Fibroblast of the conjunctiva (primary cell): ENCODE measurements at regions not wholly inside any gene's neighbourhood (a gene's known extent, or its start where the extent isn't known, plus 50 kb on each side); places are given as distances from the start of the nearest gene placed in this dataset.
"Not testable (repeated sequence)": the region's sequence is repeated elsewhere in the genome, so short reads cannot be mapped to it uniquely, and the experiment has no call there.

ENCODE experiments used
- DNase-seq: peaks from one replicate; pipeline ENCODE4 v3.0.0-alpha.2; 2010; ENCODE audit warnings: low read depth

GRCh38 chr6:80625405-80625804 lies 518.9 kb downstream of the BCKDHB start:
- no peak for DNase-seq

DNA sequence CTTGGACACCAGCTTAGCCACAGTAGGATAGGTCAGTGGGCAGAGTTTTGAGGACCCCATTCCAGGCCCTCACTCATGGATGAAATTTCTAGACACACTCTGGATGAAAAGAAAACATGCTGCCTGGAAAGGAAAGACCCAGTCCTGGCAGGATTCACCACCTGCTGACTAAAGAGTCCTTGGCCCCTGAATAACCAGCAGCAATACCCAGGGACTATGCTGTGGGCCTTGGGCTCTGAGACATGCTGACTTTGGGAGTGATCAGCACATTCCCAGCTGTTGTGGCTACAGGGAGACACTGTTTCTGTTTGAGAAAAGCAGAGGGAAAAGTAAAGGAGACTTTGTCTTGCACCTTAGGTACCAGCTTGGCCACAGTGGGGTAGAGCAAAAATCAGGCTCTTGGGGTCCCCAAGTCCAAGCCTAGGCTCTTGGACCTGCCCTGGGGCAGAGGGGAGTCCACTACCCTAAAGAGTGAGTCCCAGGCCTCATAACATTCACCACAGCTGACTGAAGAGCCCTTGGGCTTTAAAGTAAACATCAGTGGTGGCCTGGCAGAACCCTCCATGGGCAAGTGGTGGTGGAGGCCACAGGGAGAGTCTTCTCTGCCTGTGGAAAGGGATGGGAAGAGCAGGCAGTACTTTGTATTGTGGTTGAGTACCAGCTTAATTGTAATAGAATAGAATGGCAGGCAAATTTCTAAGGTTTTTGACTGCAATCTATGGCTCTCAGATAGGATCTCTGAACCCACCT lies 516.8 kb downstream of the BCKDHB start:
- no peak for DNase-seq

GRCh38 chr6:80622641-80623040 lies 516.2 kb downstream of the BCKDHB start:
- DNase-seq, result no peak

DNA sequence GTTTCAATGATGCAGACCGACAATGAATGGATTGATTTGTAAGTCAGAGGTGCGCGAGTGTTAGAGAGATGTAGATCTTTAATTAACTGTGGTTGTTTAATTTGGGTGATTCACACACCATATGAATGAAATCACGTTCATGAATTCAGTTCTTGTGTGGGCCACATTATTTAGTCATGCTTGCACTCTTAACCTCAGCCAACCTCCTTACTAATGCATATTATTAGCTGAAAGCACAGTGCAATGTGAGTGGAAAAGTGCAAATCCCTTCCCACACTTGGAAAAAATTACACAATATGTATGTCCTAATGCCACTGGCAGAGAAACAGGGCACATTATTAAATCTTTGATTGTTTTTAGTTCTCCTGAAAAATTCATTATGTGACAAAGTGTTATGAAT lies 512.5 kb downstream of the BCKDHB start:
- DNase-seq, result no peak

GRCh38 chr6:80610846-80611245 lies 504.4 kb downstream of the BCKDHB start:
- peak; percentile 10 for DNase-seq

GRCh38 chr6:80608881-80609280 lies 502.4 kb downstream of the BCKDHB start:
- no peak for DNase-seq

GRCh38 chr6:80607811-80608391 lies 501.4 kb downstream of the BCKDHB start:
- peak; percentile 73 for DNase-seq

- peak; percentile 17 for DNase-seq
Observed at GRCh38 chr6:80605165-80605989, 498.9 kb downstream of the BCKDHB start.

DNA sequence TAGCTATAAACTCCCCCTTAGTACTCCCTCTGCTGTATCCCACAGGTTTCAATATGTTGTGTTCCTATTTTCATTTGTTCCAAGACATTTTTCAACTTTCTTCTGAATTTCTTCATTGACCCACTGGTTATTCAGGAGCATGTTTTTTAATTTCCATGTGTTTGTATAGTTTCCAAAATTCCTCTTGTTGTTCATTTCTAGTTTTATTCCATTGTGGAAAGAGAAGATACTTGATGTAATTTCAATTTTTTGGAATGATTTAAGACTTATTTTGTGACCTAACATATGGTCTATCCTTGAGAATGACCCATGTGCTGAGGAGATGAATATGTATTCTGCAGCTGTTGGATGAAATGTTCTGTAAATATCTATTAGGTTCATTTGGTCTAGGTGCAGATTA lies 497.2 kb downstream of the BCKDHB start:
- DNase-seq, result no peak

- DNase-seq, result no peak
Observed at GRCh38 chr6:80594461-80594860, 488.0 kb downstream of the BCKDHB start.

DNA sequence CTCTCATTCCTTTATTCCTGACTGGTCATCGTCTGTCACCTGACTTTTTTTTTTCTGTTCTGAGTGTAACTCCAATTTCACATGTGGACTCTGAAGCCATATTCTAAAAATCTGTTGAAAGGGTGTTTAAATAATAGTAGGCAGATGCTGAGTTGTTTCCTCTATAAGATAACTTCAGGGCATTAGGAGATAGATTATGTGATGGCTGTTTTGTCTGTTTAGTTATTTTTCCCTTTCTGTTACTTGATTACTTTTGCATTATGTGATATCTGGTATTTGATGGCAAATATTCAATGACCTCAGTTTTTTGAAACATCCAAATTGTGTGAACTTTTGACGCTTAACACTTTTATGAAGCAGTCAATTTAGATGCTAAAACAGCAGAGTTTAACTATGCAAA lies 486.0 kb downstream of the BCKDHB start:
- DNase-seq, result no peak

DNA sequence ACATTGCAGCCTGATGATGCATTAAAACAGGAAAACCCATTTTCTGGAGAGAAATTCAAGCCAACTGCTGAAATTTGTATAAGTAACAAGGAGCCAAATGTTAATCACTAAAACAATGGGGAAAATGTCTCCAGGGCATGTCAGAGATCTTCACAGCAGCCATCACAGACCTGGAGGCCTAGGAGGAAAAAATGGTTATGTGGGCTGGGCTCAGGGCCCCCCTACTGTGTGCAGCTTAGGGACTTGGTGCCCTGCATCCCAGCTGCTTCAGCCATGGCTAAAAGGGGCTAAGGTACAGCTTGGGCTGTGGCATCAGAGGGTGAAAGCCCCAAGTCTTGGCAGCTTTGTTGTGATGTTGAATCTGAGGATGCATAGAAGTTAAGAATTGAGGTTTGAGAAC lies 479.8 kb downstream of the BCKDHB start:
- no peak for DNase-seq

DNA sequence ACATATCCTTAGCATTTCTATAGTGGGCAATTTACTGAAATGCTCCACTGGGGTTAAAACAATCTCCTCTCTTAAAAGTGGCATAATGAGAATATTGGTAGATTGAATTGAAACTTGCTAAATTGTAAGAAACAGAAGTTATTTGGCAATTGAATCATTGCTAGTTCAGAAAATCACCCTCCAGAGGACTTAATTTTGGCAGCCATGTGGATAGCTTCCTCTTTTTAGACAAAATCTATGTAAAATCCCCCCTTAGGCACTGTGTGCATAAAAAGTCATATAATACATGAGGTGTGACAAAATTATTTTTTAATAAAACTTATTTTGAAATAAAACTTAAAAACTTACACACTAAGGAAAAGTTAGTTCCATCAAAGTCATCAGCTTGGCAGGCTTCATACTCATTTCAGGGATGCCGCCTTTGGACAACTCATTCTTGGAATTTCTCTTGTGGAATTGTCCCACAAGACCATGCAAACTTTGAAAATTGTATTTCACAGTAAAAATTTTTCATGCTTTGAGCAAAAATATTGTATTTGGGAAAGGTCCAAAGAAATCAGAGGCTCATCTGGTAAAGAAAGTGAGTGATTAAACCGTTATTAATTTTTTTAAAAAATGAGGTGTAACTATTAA lies 473.0 kb downstream of the BCKDHB start:
- no peak for DNase-seq

DNA sequence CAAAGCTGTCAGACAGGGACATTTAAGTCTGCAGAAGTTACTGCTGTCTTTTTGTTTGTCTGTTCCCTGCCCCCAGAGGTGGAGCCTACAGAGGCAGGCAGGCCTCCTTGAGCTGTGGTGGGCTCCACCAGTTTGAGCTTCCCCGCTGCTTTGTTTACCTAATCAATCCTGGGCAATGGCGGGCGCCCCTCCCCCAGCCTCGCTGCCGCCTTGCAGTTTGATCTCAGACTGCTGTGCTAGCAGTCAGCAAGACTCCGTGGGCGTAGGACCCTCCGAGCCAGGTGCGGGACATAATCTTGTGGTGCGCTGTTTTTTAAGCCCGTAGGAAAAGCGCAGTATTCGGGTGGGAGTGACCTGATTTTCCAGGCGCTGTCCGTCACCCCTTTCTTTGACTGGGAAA lies 466.8 kb downstream of the BCKDHB start:
- not testable (repeated sequence) for DNase-seq

GRCh38 chr6:80566361-80566760 lies 459.9 kb downstream of the BCKDHB start:
- DNase-seq, result no peak

DNA sequence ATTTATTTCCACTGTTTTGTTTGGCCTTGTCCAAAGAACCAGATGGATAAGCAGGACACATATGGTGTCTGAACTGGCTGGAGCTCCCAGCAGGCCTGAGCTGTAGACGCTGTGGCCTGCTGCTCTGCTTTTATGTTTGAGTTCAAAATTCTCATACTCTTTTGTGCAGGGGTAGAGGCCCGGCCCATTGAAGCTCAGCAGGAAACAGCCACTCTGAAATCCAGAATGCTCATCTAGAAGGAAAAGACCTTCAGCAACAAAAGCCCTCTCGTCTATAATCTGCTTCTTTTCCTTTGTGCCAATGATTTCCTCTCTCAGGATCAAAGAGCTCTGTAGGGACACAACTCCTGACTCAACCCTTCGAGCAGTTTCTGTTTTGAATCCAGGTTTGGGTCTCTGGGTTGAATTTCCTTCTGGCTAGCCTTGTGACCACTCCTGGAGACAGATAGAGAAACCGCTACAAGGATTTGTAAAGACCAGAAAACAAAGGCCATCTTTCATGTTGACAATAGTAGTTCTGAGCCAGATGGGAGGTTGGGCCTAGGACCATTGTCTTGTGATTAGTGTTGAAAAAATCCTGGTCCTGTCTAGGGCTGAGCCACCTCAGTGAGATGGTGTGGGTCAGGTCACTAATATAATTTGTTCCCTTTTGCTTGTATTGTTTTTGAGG lies 446.7 kb downstream of the BCKDHB start:
- no peak for DNase-seq

GRCh38 chr6:80550748-80551147 lies 444.3 kb downstream of the BCKDHB start:
- no peak for DNase-seq

DNA sequence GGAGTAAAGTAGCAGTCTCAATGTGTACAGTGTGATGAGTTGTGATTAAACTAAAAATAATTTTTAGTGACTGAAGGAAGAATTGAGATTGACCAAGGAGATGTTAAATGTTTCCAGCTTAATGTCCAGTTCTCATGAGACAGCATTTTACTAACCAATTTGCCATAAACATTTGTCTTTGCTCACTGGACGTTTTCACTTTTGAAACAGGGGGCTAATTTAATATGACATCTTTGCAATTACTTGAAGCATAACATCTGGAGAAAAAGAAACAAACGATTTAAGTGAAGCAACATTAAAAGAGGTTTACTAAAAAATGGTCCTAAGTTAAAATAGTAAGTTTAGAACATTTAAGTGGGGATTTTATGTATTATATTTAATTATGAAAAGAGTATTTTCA lies 443.8 kb downstream of the BCKDHB start:
- no peak for DNase-seq

GRCh38 chr6:80548532-80548931 lies 442.1 kb downstream of the BCKDHB start:
- DNase-seq, result peak; percentile 85

DNA sequence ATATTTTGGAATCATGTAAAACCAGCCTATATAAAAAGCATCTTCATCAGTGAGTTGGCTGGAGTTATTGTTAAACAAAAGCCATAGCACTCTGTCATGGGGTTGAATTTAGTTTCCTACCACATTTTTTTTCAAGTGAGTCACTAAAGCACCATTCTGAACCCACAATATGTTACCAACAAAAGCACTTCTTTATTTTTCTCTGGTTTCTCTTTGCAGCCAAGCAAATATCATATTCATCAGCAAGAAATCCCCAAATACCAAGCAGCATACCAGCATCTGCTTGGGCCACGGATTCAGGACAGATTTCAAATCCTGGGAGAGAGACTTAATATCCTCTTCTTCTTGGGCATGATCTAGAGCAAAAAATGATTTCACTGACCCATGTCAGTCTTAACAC lies 441.4 kb downstream of the BCKDHB start:
- peak; percentile 76 for DNase-seq

DNA sequence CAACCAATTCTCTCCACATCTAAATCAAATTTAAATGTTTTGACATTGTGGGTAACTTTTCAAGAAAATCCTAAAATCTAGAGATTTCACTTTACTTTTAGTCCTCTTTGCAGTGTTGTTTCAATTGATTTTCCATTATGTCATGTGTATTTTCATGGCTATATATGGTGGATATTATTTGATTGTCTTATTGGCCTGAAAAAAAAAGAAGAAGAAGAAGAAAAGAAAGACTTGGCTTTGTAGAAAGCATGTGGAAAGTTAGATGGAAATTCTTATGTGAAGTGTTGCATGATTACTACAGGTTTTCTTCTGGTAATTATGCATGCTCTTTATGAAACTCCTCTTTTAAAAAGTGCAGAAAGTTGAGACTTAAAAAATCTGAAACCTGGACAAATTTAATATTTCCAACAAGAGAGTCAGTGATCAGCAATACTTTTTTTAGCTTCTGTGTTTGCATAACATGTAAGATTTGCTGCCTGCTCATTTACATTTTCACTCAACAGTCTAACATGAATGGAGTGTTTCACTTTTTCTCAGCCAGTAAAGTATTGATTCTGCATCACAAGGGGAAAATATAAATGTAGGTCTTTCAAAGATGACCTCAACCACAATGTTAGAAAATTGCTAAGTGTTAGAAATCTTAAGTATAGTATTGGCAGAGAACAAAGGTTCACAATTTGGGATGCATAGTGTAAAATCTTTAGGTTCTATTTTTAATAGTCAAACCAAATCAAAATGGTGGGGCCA lies 438.7 kb downstream of the BCKDHB start:
- no peak for DNase-seq
